Suprapubic skin (tissue), 4 donors: ENCODE measurements at regions not wholly inside any gene's neighbourhood (a gene's known extent, or its start where the extent isn't known, plus 50 kb on each side); places are given as distances from the start of the nearest gene placed in this dataset.

Experiments used
- DNase-seq, 2 donors: peaks; one replicate each; pipeline ENCODE4 v3.0.0-alpha.2; 2019; ENCODE audit warnings: low spot score in 2 of 2
- H3K27ac ChIP-seq: fragments of 200-600 bp; sonication (generic); one replicate; pipeline ENCODE4 v1.5.1; 2019
- H3K27me3 ChIP-seq: fragments of 200-600 bp; sonication (generic); one replicate; pipeline ENCODE4 v1.5.1; 2019
- H3K36me3 ChIP-seq: fragments of 200-600 bp; sonication (generic); one replicate; pipeline ENCODE4 v1.5.1; 2019
- H3K4me1 ChIP-seq: fragments of 200-600 bp; sonication (generic); one replicate; pipeline ENCODE4 v1.5.1; 2019
- H3K4me3 ChIP-seq: fragments of 200-600 bp; sonication (generic); one replicate; pipeline ENCODE4 v1.5.1; 2019; ENCODE audit warnings: mild to moderate bottlenecking
- H3K9me3 ChIP-seq: fragments of 200-600 bp; sonication (generic); one replicate; pipeline ENCODE4 v1.5.1; 2019
- EP300 ChIP-seq: sonication (generic); formaldehyde crosslinking; IDR thresholded peaks from one replicate; pipeline ENCODE4 v1.6.1; 2017; ENCODE audit warnings: antibody characterized with exemption
- POLR2A ChIP-seq, 2 donors: fragments of 450-650 bp; IDR thresholded peaks; one replicate each; pipeline ENCODE4 v1.6.1; 2017; ENCODE audit warnings: antibody characterized with exemption in 2 of 2, mild to moderate bottlenecking in 2 of 2, moderate library complexity in 2 of 2
- POLR2AphosphoS5 ChIP-seq, 3 donors: sonication (generic); formaldehyde crosslinking; IDR thresholded peaks; one replicate each; pipeline ENCODE4 v1.6.1; 2017; ENCODE audit warnings: antibody characterized with exemption in 3 of 3
- WGBS: methylation state at CpG from one replicate; pipeline ENCODE4 v1.1.5; 2018; 5-methylcytosine and 5-hydroxymethylcytosine counted together
- TF ChIP-seq, protein P1 (sequence below), 2 donors: fragments of 200-600 bp in 1 of 2; fragments of 450-650 bp in 1 of 2; sonication (generic) in 1 of 2; IDR thresholded peaks; one replicate each; pipeline ENCODE4 v1.5.1; 2016 to 2019; ENCODE audit warnings: antibody characterized with exemption in 2 of 2, mild to moderate bottlenecking in 1 of 2, moderate library complexity in 1 of 2

DNA sequence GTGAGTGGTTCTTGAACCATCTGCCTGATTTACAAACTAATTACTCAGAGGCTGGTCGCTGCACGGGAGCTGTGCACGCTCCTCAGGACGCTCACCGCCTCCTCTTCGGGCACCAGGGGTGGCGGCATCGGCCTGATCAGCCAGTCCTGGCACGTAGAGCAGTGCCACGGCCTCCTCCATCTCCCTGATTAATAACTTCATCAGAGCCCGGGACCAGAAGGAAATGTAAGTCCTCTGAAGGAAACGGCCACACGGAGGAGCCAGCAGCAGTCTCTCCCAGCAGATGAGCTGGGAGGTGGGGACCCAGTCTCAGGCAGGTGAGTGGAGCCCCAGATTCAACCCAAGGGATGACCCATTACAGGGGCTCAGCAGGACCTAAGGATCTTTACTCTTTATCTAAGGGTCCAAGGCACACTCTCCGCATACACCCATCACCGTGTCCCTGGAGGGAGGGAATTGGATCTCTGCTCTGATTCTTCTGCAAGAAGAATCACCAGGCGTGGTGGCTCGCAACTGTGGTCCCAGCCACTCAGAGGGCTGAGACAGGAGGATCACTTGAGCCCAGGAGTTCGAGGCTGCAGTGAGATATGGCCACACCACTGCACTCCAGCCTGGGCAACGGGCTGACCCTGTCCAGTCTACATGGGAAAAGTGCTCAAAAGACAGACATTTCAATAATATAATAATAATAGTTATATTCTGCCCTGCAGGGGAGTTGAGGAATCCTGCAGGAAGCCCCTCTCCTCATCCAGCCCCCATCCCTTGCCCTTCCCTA lies 366.5 kb downstream of the SEC14L1 start:
- Histone ChIP-seq H3K4me3 (no peak overlapping the region), H3K36me3 (no peaks in the 10 kb centered on the region), H3K4me1 (no peaks in the 10 kb centered on the region), H3K27ac (no peak overlapping the region), H3K27me3 (no peaks in the 10 kb centered on the region), H3K9me3 (no peaks in the 10 kb centered on the region)
- WGBS: 57% methylated on average over 17 of the region's 19 CpGs
- peak in 1 of 2 donors; percentile 56 for DNase-seq
- TF ChIP-seq POLR2AphosphoS5 (IDR thresholded peaks at IDR 0.05) (no peak), POLR2A (IDR thresholded peaks at IDR 0.05) (no peak), EP300 (no peak)
- TF ChIP-seq, protein P1, sequence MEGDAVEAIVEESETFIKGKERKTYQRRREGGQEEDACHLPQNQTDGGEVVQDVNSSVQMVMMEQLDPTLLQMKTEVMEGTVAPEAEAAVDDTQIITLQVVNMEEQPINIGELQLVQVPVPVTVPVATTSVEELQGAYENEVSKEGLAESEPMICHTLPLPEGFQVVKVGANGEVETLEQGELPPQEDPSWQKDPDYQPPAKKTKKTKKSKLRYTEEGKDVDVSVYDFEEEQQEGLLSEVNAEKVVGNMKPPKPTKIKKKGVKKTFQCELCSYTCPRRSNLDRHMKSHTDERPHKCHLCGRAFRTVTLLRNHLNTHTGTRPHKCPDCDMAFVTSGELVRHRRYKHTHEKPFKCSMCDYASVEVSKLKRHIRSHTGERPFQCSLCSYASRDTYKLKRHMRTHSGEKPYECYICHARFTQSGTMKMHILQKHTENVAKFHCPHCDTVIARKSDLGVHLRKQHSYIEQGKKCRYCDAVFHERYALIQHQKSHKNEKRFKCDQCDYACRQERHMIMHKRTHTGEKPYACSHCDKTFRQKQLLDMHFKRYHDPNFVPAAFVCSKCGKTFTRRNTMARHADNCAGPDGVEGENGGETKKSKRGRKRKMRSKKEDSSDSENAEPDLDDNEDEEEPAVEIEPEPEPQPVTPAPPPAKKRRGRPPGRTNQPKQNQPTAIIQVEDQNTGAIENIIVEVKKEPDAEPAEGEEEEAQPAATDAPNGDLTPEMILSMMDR (IDR thresholded peaks at IDR 0.05): no peak

DNA sequence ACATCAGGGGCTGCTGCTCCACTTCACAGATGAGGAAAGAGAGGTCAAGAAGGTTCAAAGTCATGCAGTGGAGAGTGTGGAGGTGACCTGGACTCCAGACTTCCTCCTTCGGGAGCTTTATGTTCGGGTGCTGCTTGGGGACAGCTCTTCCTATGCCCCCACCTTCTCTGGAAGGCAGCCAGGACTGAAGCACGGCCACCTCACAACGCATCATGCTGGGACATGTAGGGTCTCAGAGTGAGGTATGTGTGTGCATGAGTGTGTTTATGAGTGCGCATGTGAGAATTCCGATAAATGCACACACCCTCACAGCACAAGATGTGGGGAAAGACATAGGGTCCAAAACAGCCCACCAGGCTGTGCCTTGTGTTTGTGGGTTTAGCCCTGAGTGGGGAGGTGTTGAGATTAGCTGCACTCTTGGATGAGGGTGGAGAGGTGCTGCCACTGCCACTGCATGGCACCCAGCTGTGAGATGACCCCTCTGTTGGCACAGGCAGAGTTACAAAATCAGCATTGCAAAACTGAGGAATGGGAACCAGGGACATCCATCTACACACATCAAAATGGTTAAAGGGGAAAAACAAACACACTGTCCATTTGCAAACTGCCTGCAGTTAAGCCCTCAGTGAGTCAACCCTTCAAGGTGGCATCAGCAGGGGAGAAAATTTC lies 367.4 kb downstream of the SEC14L1 start:
- peak in 1 of 2 donors; percentile 35 for DNase-seq

DNA sequence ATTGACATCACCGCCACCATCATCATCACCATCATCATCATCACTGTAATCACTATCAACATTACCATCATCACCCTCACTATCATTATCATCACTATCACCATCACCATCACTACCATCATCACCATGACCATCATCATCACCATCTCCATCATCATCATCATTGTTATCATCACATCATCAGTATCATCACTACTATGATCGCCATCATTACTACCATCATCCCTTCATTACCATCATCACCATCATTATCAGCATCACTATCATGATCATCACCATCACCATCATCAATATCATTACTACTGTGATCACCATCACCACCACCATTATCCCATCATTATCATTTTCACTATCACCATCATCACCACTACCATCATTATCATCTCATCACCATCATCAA lies 368.3 kb downstream of the SEC14L1 start:
- H3K9me3 ChIP-seq: no peaks in the 10 kb centered on the region
- no peak for TF ChIP-seq POLR2AphosphoS5 (IDR thresholded peaks at IDR 0.05)
- no peak for TF ChIP-seq POLR2A (IDR thresholded peaks at IDR 0.05)
- TF ChIP-seq EP300: no peak
- TF ChIP-seq, protein P1 (IDR thresholded peaks at IDR 0.05): no peak
- no peaks in the 10 kb centered on the region for H3K27me3 ChIP-seq
- H3K4me1 ChIP-seq: no peaks in the 10 kb centered on the region
- DNase-seq: no peak
- H3K4me3 ChIP-seq: no peak overlapping the region
- H3K27ac ChIP-seq: no peak overlapping the region
- WGBS: 92% methylated on average over 2 of the region's 2 CpGs
- H3K36me3 ChIP-seq: no peaks in the 10 kb centered on the region

More for the DNA sequence above, 367.4 kb downstream of the SEC14L1 start:
- 41% methylated on average over 4 of the region's 6 CpGs for WGBS
- Histone ChIP-seq H3K27me3 (no peaks in the 10 kb centered on the region), H3K27ac (no peak overlapping the region), H3K9me3 (no peaks in the 10 kb centered on the region), H3K4me3 (no peak overlapping the region), H3K36me3 (no peaks in the 10 kb centered on the region), H3K4me1 (no peaks in the 10 kb centered on the region)
- TF ChIP-seq POLR2A (IDR thresholded peaks at IDR 0.05) (no peak), POLR2AphosphoS5 (IDR thresholded peaks at IDR 0.05) (no peak), EP300 (no peak)
- TF ChIP-seq, protein P1 (IDR thresholded peaks at IDR 0.05): no peak

DNA sequence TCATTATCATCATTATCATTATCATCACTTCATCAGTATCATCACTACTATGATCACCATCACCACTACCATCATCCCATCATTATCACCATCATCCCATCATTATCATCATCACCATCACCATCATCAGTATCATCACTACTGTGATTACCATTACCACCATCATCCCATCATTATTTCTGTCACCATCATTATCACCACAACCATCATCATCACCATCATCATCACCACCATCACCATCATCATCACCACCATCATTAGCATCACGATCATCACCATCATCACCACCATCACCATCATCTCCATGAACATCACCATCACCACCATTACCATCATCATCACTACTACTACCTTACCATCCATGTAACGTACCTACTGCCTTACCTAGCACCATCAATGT lies 368.8 kb downstream of the SEC14L1 start:
- H3K27me3 ChIP-seq: no peaks in the 10 kb centered on the region
- 96% methylated on average over 2 of the region's 2 CpGs for WGBS
- DNase-seq: no peak
- TF ChIP-seq POLR2A (IDR thresholded peaks at IDR 0.05) (no peak), POLR2AphosphoS5 (IDR thresholded peaks at IDR 0.05) (no peak), EP300 (no peak)
- TF ChIP-seq, protein P1 (IDR thresholded peaks at IDR 0.05): no peak
- H3K9me3 ChIP-seq: no peaks in the 10 kb centered on the region
- H3K4me3 ChIP-seq: no peak overlapping the region
- H3K36me3 ChIP-seq: no peaks in the 10 kb centered on the region
- no peak overlapping the region for H3K27ac ChIP-seq
- no peaks in the 10 kb centered on the region for H3K4me1 ChIP-seq

DNA sequence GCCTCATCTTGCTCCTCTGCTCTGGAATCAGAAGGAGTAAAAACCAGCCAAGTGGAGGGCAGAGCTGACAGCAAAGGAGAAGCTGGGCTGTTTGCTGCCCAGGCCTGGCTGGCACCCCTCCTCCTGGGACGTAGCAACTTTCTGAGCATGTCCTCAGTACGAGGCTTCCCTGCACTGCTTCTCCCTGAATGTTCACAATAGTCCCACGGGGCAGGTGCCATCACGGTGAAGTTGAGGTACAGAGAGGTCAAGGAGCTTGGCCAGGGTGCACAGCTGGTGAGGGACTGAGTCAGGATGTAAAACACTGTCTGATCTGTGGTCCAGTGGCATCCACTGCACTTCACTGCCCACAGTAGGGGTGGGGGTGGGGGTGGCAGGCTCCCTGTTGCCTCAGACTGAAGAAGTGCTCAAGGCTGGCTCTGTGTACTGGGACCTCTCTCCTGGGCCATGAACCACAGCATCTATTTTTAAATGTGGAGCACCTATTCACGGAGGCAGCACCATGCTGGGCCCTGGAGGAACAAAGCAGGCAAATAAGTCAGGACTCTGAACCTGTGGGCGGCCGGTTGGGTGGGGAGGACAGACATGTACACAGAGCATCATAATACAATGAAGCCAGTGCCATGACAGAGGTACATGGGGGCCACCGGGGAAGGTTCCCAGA lies 369.5 kb downstream of the SEC14L1 start:
- Histone ChIP-seq H3K9me3 (no peaks in the 10 kb centered on the region), H3K4me1 (no peaks in the 10 kb centered on the region), H3K27ac (no peak overlapping the region), H3K36me3 (no peaks in the 10 kb centered on the region), H3K4me3 (no peak overlapping the region), H3K27me3 (no peaks in the 10 kb centered on the region)
- TF ChIP-seq POLR2AphosphoS5 (IDR thresholded peaks at IDR 0.05) (no peak), POLR2A (IDR thresholded peaks at IDR 0.05) (no peak), EP300 (no peak)
- TF ChIP-seq, protein P1 (IDR thresholded peaks at IDR 0.05): no peak
- WGBS: 59% methylated on average over 6 of the region's 8 CpGs
- peak in 1 of 2 donors; percentile 43 for DNase-seq
